ENCODE measurements at regions not wholly inside any gene's neighbourhood (a gene's known extent, or its start where the extent isn't known, plus 50 kb on each side); places are given as distances from the start of the nearest gene placed in this dataset.

DNA sequence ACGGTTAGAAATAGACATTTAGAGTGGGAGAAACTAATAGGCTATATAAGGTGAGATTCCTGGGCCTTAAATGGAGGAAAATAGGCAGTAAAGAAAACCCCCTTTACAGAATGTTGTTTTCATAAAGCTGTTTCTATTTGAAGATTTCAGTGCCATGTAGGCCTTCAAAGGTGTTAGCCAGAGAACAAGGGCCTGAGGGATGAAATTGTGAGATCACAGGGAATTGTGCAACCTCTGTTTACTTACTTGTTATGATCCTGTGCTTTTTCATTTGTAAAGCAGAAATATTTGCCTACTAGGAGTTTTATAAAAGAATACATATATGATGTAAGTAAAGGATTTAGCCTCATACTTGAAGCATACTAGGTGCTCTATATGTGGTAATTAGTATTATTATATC, 272.9 kb upstream of the ARX start:
- no peak for TF ChIP-seq NR2F6 (CRISPR knock-in tag; IDR thresholded peaks at IDR 0.05)
- TF ChIP-seq CEBPB (tag; IDR thresholded peaks at IDR 0.05) = no peak
